Stimulated activated naive CD4-positive, alpha-beta T cell (primary cell): ENCODE measurements at regions not wholly inside any gene's neighbourhood (a gene's known extent, or its start where the extent isn't known, plus 50 kb on each side); places are given as distances from the start of the nearest gene placed in this dataset.
A peak's percentile ranks its signal among the peaks of the same experiment; 100 is the strongest.
"Not testable (repeated sequence)": the region's sequence is repeated elsewhere in the genome, so short reads cannot be mapped to it uniquely, and the experiment has no call there.

ENCODE experiments used
- DNase-seq, 6 experiments: peaks; one replicate each; lab custom pipeline; 2025; lab: John Stamatoyannopoulos, UW

- DNase-seq, result no peak
Observed at GRCh38 chr3:5035113-5035512, 55.9 kb downstream of the BHLHE40 start.

GRCh38 chr3:5035692-5036391 is 56.6 kb downstream of the BHLHE40 start:
- no peak for DNase-seq

- no peak for DNase-seq
Observed at GRCh38 chr3:5036392-5036766, 57.1 kb downstream of the BHLHE40 start.

GRCh38 chr3:5036858-5037257 is 57.6 kb downstream of the BHLHE40 start:
- no peak for DNase-seq

- DNase-seq, result no peak
Observed at GRCh38 chr3:5039585-5039984, 60.3 kb downstream of the BHLHE40 start.

- DNase-seq, result no peak
Observed at GRCh38 chr3:5041315-5041714, 62.1 kb downstream of the BHLHE40 start.

- no peak for DNase-seq
Observed at GRCh38 chr3:5045961-5046360, 66.7 kb downstream of the BHLHE40 start.

GRCh38 chr3:5047764-5048419 is 68.7 kb downstream of the BHLHE40 start:
- DNase-seq, result no peak

- DNase-seq, result no peak
Observed at GRCh38 chr3:5051772-5052171, 70.3 kb upstream of the ARL8B start.

GRCh38 chr3:5052247-5052646 is 69.8 kb upstream of the ARL8B start:
- no peak for DNase-seq

- no peak for DNase-seq
Observed at GRCh38 chr3:5053021-5053831, 68.9 kb upstream of the ARL8B start.

GRCh38 chr3:5054098-5054497 is 68.0 kb upstream of the ARL8B start:
- DNase-seq, result no peak

GRCh38 chr3:5054579-5054978 is 67.5 kb upstream of the ARL8B start:
- not testable (repeated sequence) for DNase-seq

GRCh38 chr3:5055357-5056110 is 66.6 kb upstream of the ARL8B start:
- no peak for DNase-seq

- no peak for DNase-seq
Observed at GRCh38 chr3:5056111-5056391, 66.0 kb upstream of the ARL8B start.

GRCh38 chr3:5057272-5057671 is 64.8 kb upstream of the ARL8B start:
- no peak for DNase-seq

- peak; percentile 22 to 64 (median 52) for DNase-seq
Observed at GRCh38 chr3:5057857-5058324, 64.2 kb upstream of the ARL8B start.

GRCh38 chr3:5058471-5058951 is 63.6 kb upstream of the ARL8B start:
- no peak for DNase-seq

- DNase-seq, result no peak
Observed at GRCh38 chr3:5059782-5060181, 62.3 kb upstream of the ARL8B start.

GRCh38 chr3:5061218-5061569 is 60.9 kb upstream of the ARL8B start:
- DNase-seq, result no peak

- no peak for DNase-seq
Observed at GRCh38 chr3:5063724-5064123, 58.4 kb upstream of the ARL8B start.

GRCh38 chr3:5068531-5069050 is 53.5 kb upstream of the ARL8B start:
- no peak for DNase-seq
